Suprapubic skin (tissue), 4 donors: ENCODE measurements at regions not wholly inside any gene's neighbourhood (a gene's known extent, or its start where the extent isn't known, plus 50 kb on each side); places are given as distances from the start of the nearest gene placed in this dataset.
A peak's percentile ranks its signal among the peaks of the same experiment; 100 is the strongest.
"Not testable (repeated sequence)": the region's sequence is repeated elsewhere in the genome, so short reads cannot be mapped to it uniquely, and the experiment has no call there.

Experiments
- DNase-seq, 2 donors: peaks; one replicate each; pipeline ENCODE4 v3.0.0-alpha.2; 2019; ENCODE audit warnings: low spot score in 2 of 2
- H3K27ac ChIP-seq: fragments of 200-600 bp; sonication (generic); one replicate; pipeline ENCODE4 v1.5.1; 2019
- H3K27me3 ChIP-seq: fragments of 200-600 bp; sonication (generic); one replicate; pipeline ENCODE4 v1.5.1; 2019
- H3K36me3 ChIP-seq: fragments of 200-600 bp; sonication (generic); one replicate; pipeline ENCODE4 v1.5.1; 2019
- H3K4me1 ChIP-seq: fragments of 200-600 bp; sonication (generic); one replicate; pipeline ENCODE4 v1.5.1; 2019
- H3K4me3 ChIP-seq: fragments of 200-600 bp; sonication (generic); one replicate; pipeline ENCODE4 v1.5.1; 2019; ENCODE audit warnings: mild to moderate bottlenecking
- H3K9me3 ChIP-seq: fragments of 200-600 bp; sonication (generic); one replicate; pipeline ENCODE4 v1.5.1; 2019
- CTCF ChIP-seq, 2 donors: fragments of 200-600 bp in 1 of 2; fragments of 450-650 bp in 1 of 2; sonication (generic) in 1 of 2; IDR thresholded peaks; one replicate each; pipeline ENCODE4 v1.5.1; 2016 to 2019; ENCODE audit warnings: antibody characterized with exemption in 2 of 2, mild to moderate bottlenecking in 1 of 2, moderate library complexity in 1 of 2
- EP300 ChIP-seq: sonication (generic); formaldehyde crosslinking; IDR thresholded peaks from one replicate; pipeline ENCODE4 v1.6.1; 2017; ENCODE audit warnings: antibody characterized with exemption
- POLR2A ChIP-seq, 2 donors: fragments of 450-650 bp; IDR thresholded peaks; one replicate each; pipeline ENCODE4 v1.6.1; 2017; ENCODE audit warnings: antibody characterized with exemption in 2 of 2, mild to moderate bottlenecking in 2 of 2, moderate library complexity in 2 of 2
- POLR2AphosphoS5 ChIP-seq, 3 donors: sonication (generic); formaldehyde crosslinking; IDR thresholded peaks; one replicate each; pipeline ENCODE4 v1.6.1; 2017; ENCODE audit warnings: antibody characterized with exemption in 3 of 3
- WGBS: methylation state at CpG from one replicate; pipeline ENCODE4 v1.1.5; 2018; 5-methylcytosine and 5-hydroxymethylcytosine counted together

- H3K4me3 ChIP-seq, DNase-seq, H3K27me3 ChIP-seq, H3K27ac ChIP-seq, H3K9me3 ChIP-seq, H3K36me3 ChIP-seq: not testable (repeated sequence)
- peaks cover 13% of the 10 kb centered on the region for H3K4me1 ChIP-seq
- 100% methylated on average over 2 of the region's 2 CpGs for WGBS
These were observed 74.4 kb upstream of the RTN4 start for GRCh38 chr2:55124682-55125081.

- no peak overlapping the region for H3K27ac ChIP-seq
- H3K27me3 ChIP-seq = no peaks in the 10 kb centered on the region
- H3K36me3 ChIP-seq = no peaks in the 10 kb centered on the region
- no peak for DNase-seq
- no peaks in the 10 kb centered on the region for H3K9me3 ChIP-seq
- WGBS = 93% methylated on average over 2 of the region's 2 CpGs
- H3K4me1 ChIP-seq = peaks cover 22% of the 10 kb centered on the region
- TF ChIP-seq CTCF (IDR thresholded peaks at IDR 0.05) = no peak
- no peak for TF ChIP-seq POLR2AphosphoS5 (IDR thresholded peaks at IDR 0.05)
- no peak for TF ChIP-seq POLR2A (IDR thresholded peaks at IDR 0.05)
- no peak for TF ChIP-seq EP300
- H3K4me3 ChIP-seq = no peak overlapping the region
These were observed 73.6 kb upstream of the RTN4 start for GRCh38 chr2:55123851-55124269.

- H3K27ac ChIP-seq = peak overlapping the region; percentile 24
These were observed 70.5 kb upstream of the RTN4 start for GRCh38 chr2:55120634-55121359.

GRCh38 chr2:55119711-55120487 is 69.6 kb upstream of the RTN4 start:
- H3K27ac ChIP-seq = peak overlapping the region; percentile 24
- DNase-seq = no peak
- TF ChIP-seq CTCF (IDR thresholded peaks at IDR 0.05) (no peak), EP300 (no peak), POLR2AphosphoS5 (IDR thresholded peaks at IDR 0.05) (no peak), POLR2A (IDR thresholded peaks at IDR 0.05) (no peak)
- no peaks in the 10 kb centered on the region for H3K27me3 ChIP-seq
- H3K36me3 ChIP-seq = no peaks in the 10 kb centered on the region
- peaks cover 27% of the 10 kb centered on the region for H3K4me1 ChIP-seq
- no peaks in the 10 kb centered on the region for H3K9me3 ChIP-seq
- 69% methylated on average over 10 of the region's 10 CpGs for WGBS
- H3K4me3 ChIP-seq = no peak overlapping the region

More at GRCh38 chr2:55120634-55121359, 70.5 kb upstream of the RTN4 start:
- 24% methylated on average over 8 of the region's 8 CpGs for WGBS
- no peak overlapping the region for H3K4me3 ChIP-seq
- DNase-seq = no peak
- H3K27me3 ChIP-seq = no peaks in the 10 kb centered on the region
- peaks cover 27% of the 10 kb centered on the region for H3K4me1 ChIP-seq
- H3K36me3 ChIP-seq = no peaks in the 10 kb centered on the region
- no peak for TF ChIP-seq EP300
- TF ChIP-seq POLR2AphosphoS5 (IDR thresholded peaks at IDR 0.05) = no peak
- no peak for TF ChIP-seq CTCF (IDR thresholded peaks at IDR 0.05)
- no peak for TF ChIP-seq POLR2A (IDR thresholded peaks at IDR 0.05)
- no peaks in the 10 kb centered on the region for H3K9me3 ChIP-seq

- no peak for DNase-seq
- no peak for TF ChIP-seq EP300
- TF ChIP-seq CTCF (IDR thresholded peaks at IDR 0.05) = no peak
- TF ChIP-seq POLR2AphosphoS5 (IDR thresholded peaks at IDR 0.05) = no peak
- no peak for TF ChIP-seq POLR2A (IDR thresholded peaks at IDR 0.05)
- Histone ChIP-seq H3K27ac (no peak overlapping the region), H3K9me3 (no peaks in the 10 kb centered on the region), H3K27me3 (no peaks in the 10 kb centered on the region), H3K4me3 (no peak overlapping the region), H3K4me1 (peaks cover 27% of the 10 kb centered on the region), H3K36me3 (no peaks in the 10 kb centered on the region)
- 47% methylated on average over 3 of the region's 3 CpGs for WGBS
These were observed 68.4 kb upstream of the RTN4 start for GRCh38 chr2:55118643-55119083.
